Ishikawa (cell line): ENCODE measurements at regions not wholly inside any gene's neighbourhood (a gene's known extent, or its start where the extent isn't known, plus 50 kb on each side); places are given as distances from the start of the nearest gene placed in this dataset.

Source experiments
- CEBPB ChIP-seq: IDR thresholded peaks from 2 replicates; pipeline ENCODE4 v1.6.1; 2012
- CREB1 ChIP-seq: IDR thresholded peaks from 2 replicates; pipeline ENCODE4 v1.6.1; 2012; ENCODE audit warnings: low read depth
- EGR1 ChIP-seq: IDR thresholded peaks from 2 replicates; pipeline ENCODE4 v1.6.1; 2012
- EP300 ChIP-seq: IDR thresholded peaks from 2 replicates; pipeline ENCODE4 v1.6.1; 2012; ENCODE audit warnings: borderline replicate concordance
- FOXM1 ChIP-seq: IDR thresholded peaks from 2 replicates; pipeline ENCODE4 v1.6.1; 2012; ENCODE audit warnings: low read depth, borderline replicate concordance
- NFIC ChIP-seq: IDR thresholded peaks from 2 replicates; pipeline ENCODE4 v1.6.1; 2012
- RAD21 ChIP-seq: IDR thresholded peaks from 2 replicates; pipeline ENCODE4 v1.6.1; 2012; ENCODE audit warnings: low read depth
- TAF1 ChIP-seq: IDR thresholded peaks from 2 replicates; pipeline ENCODE4 v1.6.1; 2012; ENCODE audit warnings: low read depth, mild to moderate bottlenecking
- TCF12 ChIP-seq: IDR thresholded peaks from 2 replicates; pipeline ENCODE4 v1.6.1; 2012; ENCODE audit warnings: low read depth
- TEAD4 ChIP-seq: IDR thresholded peaks from 2 replicates; pipeline ENCODE4 v1.6.1; 2012
- YY1 ChIP-seq: IDR thresholded peaks from 2 replicates; pipeline ENCODE4 v1.6.1; 2012; ENCODE audit warnings: low read depth
- ZBTB7A ChIP-seq: IDR thresholded peaks from 2 replicates; pipeline ENCODE4 v1.6.1; 2012; ENCODE audit warnings: low read depth
- TF ChIP-seq, protein P1 (sequence below): IDR thresholded peaks from 2 replicates; pipeline ENCODE4 v1.6.1; 2012
- TF ChIP-seq, protein P2 (sequence below): IDR thresholded peaks from 2 replicates; pipeline ENCODE4 v1.6.1; 2012; ENCODE audit warnings: low read depth, mild to moderate bottlenecking
- TF ChIP-seq, protein P3 (sequence below): IDR thresholded peaks from 2 replicates; pipeline ENCODE4 v1.6.1; 2012

DNA sequence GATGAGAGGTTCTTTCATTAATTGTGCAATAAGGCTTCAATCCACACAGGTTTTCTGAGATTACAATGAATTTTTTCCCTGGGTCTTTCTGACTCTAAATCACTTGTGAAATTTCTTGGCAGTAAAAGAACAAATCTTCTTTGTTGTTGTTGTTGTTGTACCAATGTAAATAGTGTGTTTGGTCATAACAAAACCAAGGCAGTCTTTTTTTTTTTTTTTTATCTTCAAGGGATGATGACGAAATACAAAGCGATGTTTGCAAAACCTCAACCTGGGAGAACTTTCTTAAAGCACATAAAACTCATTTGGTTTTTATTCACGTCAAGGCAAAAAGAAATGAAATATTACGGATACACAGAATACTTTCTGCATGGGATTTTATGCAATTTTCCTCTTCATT lies 462.0 kb downstream of the LIG4 start:
- TF ChIP-seq, protein P1, sequence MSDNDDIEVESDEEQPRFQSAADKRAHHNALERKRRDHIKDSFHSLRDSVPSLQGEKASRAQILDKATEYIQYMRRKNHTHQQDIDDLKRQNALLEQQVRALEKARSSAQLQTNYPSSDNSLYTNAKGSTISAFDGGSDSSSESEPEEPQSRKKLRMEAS, result no peak
- TF ChIP-seq RAD21 (no peak), CEBPB (no peak), FOXM1 (no peak), TAF1 (no peak), EGR1 (no peak), CREB1 (no peak), TCF12 (no peak), NFIC (no peak), EP300 (no peak)
- TF ChIP-seq, protein P2, sequence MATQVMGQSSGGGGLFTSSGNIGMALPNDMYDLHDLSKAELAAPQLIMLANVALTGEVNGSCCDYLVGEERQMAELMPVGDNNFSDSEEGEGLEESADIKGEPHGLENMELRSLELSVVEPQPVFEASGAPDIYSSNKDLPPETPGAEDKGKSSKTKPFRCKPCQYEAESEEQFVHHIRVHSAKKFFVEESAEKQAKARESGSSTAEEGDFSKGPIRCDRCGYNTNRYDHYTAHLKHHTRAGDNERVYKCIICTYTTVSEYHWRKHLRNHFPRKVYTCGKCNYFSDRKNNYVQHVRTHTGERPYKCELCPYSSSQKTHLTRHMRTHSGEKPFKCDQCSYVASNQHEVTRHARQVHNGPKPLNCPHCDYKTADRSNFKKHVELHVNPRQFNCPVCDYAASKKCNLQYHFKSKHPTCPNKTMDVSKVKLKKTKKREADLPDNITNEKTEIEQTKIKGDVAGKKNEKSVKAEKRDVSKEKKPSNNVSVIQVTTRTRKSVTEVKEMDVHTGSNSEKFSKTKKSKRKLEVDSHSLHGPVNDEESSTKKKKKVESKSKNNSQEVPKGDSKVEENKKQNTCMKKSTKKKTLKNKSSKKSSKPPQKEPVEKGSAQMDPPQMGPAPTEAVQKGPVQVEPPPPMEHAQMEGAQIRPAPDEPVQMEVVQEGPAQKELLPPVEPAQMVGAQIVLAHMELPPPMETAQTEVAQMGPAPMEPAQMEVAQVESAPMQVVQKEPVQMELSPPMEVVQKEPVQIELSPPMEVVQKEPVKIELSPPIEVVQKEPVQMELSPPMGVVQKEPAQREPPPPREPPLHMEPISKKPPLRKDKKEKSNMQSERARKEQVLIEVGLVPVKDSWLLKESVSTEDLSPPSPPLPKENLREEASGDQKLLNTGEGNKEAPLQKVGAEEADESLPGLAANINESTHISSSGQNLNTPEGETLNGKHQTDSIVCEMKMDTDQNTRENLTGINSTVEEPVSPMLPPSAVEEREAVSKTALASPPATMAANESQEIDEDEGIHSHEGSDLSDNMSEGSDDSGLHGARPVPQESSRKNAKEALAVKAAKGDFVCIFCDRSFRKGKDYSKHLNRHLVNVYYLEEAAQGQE, result no peak

DNA sequence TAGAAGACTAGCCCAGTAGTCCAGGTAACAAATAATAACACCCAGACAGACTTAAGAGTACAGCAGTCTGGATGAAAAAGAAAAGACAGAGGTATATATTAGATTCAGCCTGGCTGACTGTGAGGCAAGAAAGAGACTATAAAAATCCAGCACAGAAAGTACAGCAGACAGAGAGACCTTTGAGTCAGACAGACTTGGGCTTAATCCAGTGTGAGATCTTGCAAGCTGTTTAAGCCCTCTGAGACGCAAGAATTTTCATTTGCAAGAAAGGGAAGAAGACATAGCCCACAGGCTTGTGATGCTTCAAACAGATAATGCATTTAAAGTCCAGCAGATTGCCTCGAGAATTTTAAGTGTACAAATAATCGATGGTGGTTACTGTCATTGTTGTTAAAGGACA lies 471.4 kb downstream of the LIG4 start:
- no peak for TF ChIP-seq FOXM1
- TF ChIP-seq NFIC, result no peak
- no peak for TF ChIP-seq RAD21
- no peak for TF ChIP-seq ZBTB7A
- TF ChIP-seq TAF1, result no peak
- no peak for TF ChIP-seq CREB1

DNA sequence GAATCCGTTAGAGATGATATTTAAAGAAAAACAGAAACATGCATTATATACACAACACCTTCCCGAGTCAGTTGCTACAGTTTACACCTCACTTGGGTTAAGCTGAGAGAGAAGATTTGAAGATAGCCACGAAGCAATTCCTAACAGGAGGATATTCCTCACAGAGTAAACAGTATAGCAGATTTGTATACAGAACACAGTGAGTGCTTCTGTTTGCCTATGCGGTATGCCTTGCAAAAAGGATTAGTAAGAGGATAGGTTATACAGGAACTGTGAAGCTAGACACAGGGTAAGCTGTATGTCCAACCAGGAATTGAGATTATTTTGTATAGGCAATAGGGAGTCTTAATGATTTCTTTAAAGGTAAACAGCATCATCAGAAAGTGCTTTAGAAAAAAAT lies 471.8 kb downstream of the LIG4 start:
- TF ChIP-seq FOXM1, result no peak
- no peak for TF ChIP-seq TCF12
- no peak for TF ChIP-seq TEAD4
- TF ChIP-seq EP300, result no peak
- TF ChIP-seq TAF1, result no peak
- TF ChIP-seq, protein P3, sequence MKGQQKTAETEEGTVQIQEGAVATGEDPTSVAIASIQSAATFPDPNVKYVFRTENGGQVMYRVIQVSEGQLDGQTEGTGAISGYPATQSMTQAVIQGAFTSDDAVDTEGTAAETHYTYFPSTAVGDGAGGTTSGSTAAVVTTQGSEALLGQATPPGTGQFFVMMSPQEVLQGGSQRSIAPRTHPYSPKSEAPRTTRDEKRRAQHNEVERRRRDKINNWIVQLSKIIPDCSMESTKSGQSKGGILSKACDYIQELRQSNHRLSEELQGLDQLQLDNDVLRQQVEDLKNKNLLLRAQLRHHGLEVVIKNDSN, result no peak
- TF ChIP-seq EGR1, result no peak
- TF ChIP-seq, protein P2, result no peak
- TF ChIP-seq ZBTB7A, result no peak
- TF ChIP-seq NFIC, result no peak
- no peak for TF ChIP-seq RAD21
- TF ChIP-seq, protein P1, result no peak
- TF ChIP-seq CREB1, result no peak
- TF ChIP-seq YY1, result no peak
- TF ChIP-seq CEBPB, result no peak

DNA sequence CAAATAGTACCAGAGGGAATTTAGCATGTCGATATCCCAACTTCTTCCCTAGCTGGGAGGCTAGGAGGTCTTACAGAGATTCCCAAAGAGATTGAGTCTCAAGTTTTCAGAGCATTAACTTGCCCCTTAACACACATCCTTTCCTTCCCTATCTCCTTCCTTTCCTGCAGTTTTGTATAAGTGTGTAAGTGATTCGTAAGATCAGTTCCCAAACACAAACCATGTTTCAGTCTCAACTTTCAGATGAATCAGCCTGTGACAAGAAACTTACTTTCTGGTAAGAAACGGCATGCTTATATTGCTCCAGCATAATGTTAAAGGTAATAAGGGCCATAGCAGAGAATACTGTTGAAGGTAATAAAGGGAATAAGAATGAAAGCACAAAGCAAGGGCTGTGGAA lies 472.2 kb downstream of the LIG4 start:
- TF ChIP-seq, protein P1, result no peak
- TF ChIP-seq CREB1, result no peak
- TF ChIP-seq FOXM1, result no peak
- TF ChIP-seq ZBTB7A, result no peak
- TF ChIP-seq, protein P2, result no peak
- TF ChIP-seq EGR1, result no peak
- TF ChIP-seq TEAD4, result no peak
- no peak for TF ChIP-seq CEBPB
- no peak for TF ChIP-seq NFIC
- TF ChIP-seq TAF1, result no peak
- TF ChIP-seq EP300, result no peak
- TF ChIP-seq YY1, result no peak
- no peak for TF ChIP-seq TCF12
- TF ChIP-seq, protein P3, result no peak
- no peak for TF ChIP-seq RAD21
